ENCODE measurements at regions not wholly inside any gene's neighbourhood (a gene's known extent, or its start where the extent isn't known, plus 50 kb on each side); places are given as distances from the start of the nearest gene placed in this dataset.
"Not testable (repeated sequence)": the region's sequence is repeated elsewhere in the genome, so short reads cannot be mapped to it uniquely, and the experiment has no call there.

DNA sequence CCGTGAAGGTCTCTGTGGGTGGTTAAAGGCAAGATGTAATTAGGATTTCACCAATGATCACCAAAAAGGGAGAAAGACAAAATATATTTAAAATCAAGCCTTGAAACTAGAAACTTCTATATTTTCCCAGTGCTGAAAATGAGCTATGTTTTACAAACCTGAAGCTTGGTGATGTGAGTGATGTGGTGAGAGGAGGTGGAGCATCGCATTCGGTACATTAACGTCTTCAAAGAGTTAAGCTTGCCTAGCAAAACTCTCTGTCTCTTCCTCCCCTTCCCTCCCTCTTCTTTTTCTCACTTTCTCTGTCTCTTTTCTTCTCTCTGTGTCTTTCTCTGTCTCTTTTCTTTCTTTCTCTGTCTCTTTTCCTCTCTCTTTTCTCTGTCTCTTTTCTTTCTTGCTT is 347.3 kb upstream of the IRX2 start:
- no peak for DNase-seq

DNA sequence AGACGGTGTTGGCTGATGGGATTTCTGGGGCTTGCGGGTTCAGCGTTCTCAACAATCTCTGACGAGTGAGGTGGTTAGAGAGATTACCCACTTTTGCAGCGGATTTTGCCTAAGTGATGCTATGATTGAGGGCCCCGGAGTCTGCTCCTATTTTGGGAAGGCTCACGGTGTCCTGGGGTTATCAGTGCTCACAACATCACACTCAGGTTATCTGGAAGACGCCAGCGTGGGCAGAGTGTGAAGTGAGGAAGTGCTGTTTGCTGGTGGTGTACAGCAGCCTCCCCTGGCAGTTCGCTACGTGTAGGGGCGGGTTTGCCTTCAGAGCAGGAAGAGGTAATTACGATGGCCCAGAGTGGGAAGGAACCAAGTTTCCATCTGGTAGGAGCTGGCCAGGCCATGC is 341.2 kb upstream of the IRX2 start:
- DNase-seq, result no peak

DNA sequence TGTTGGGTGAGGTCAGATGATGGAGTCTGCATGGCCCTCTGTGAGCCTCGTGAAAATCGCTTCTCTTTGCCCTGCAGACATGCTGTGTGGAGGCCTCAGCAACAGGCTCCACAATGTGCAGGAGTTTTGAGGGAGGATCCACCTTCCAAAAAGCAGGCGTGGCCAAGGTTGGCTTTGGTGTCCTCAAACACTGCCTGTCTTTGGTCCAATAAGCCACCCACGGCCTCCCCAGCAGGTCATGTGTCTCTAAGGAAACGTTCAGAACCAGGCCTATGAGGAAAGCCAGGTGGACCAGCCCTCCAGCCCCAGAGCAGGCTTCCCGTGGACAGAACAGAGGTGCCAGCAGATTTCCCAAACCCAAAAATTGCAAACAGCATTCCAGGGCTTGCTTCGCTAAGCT is 340.7 kb upstream of the IRX2 start:
- DNase-seq, result no peak

- no peak for DNase-seq
Observed at GRCh38 chr5:3091040-3091774, 339.7 kb upstream of the IRX2 start.

GRCh38 chr5:3090305-3090704 is 338.8 kb upstream of the IRX2 start:
- not testable (repeated sequence) for DNase-seq

DNA sequence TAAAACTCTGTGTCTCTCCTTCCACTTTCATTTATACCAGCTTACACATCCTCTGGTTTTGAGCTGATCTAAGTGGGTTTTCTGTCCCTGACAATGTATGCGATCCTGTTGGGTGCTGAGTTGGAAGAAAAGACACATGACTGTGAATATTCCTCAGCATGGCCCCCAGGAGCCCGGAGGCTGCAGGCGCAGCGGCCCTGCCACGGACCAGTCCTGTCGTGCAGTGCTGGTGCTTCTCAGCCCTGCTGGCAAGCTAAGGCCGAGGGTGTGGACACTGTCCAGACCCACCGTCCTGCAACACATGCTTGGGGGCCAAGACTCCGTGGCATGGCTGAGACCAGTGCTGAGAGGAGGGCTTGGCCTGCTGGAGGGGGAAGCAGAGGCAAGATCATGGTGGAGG is 328.9 kb upstream of the IRX2 start:
- no peak for DNase-seq

GRCh38 chr5:3077684-3078083 is 326.2 kb upstream of the IRX2 start:
- DNase-seq, result no peak

DNA sequence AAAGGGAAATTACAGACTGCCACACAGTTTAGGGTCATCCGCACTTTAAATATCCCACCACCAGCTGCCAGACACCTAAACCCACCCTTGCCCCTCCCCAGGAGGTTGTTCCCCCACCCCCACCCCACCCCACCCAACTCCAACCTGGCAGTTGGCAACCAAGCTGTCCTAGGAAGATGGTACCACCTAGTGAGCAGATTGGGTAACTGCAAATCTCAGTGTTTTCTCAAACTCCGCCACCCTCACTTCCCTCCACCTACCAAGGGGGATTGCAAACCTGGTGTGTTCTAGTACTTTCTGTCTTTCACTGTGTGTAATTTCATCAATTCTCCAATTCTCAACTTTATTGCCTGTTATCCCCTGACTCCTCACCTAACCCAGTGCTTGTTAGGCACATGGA is 323.8 kb upstream of the IRX2 start:
- no peak for DNase-seq

DNA sequence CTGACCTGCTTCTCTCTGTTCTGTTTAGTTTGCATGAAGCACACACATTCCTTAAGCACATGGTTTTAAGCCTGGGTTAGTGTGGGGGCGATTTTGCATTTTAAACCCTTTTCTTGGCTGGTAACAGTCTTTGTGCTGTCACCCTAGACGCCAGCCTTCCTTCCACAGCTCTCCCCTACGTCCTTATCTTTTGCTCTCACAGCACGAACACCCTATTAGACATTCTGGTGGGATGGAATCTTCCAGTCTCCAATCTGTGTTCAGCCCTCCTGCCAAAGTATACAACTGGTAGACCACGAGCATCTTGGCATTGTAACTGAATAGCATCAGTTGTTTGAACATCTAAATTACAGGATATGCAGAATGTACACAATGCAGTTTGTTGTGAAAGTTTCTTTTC is 316.9 kb upstream of the IRX2 start:
- DNase-seq, result no peak

- DNase-seq, result no peak
Observed at GRCh38 chr5:3060283-3060682, 308.8 kb upstream of the IRX2 start.

GRCh38 chr5:3059488-3059887 is 308.0 kb upstream of the IRX2 start:
- no peak for DNase-seq

GRCh38 chr5:3058942-3059341 is 307.5 kb upstream of the IRX2 start:
- no peak for DNase-seq

DNA sequence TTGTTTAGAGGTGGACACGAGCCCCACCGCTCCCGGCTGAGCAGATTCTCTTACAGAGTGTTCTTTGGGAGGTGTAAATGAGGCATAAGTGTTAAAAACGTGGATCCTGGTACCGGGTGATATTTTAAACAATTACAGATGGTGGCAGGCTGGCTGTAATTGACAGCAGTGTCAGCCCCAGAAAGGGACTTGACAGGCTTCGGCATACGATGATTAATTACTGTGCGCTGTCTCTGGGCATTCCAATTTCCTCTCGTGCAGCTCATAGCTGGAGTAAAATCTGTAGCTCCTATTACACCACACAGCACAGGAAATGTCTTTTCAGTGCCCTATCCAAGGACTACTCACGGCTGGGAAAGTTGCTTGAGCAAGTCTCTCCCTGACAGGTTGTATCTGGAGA is 305.4 kb upstream of the IRX2 start:
- no peak for DNase-seq

- no peak for DNase-seq
Observed at GRCh38 chr5:3051400-3051799, 299.9 kb upstream of the IRX2 start.

DNA sequence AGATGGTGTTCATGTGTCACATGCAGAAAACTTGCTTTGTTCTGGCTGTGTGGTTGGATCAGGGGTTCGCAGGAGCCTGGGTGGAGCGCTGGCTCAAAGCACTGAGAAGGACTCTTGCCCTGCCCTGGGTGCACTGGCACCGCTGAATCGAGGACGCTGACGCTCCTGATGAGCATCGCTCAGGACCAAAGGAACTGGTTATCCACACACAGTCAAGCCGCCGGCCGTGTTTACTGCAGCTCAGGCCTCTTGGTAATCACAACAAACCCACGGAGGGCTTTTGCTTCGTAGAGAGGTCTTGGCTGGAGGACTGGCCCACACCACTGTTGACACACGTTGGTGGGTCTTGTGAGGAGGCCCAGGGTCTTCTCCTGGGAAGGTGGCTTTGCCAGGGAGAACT is 299.4 kb upstream of the IRX2 start:
- DNase-seq, result no peak

DNA sequence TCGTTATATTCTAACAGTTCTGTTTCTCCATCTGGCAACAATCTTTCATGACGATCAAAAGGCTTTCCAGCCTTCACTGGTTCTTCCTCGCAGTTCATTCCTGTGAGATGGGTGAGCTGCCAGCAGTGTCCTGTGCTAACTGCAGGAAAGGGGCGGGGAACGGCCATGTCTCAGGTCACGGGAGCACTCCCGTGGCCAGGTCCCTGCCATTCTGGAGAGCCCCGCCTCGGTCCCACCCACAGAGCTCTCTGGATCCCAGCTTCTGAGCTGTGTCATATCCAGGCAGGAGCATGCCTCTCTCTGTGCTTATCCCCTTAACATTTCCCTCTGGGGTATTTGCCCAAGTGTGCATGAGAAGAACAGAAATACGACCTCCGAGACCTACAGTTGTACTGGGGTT is 297.8 kb upstream of the IRX2 start:
- DNase-seq, result no peak

DNA sequence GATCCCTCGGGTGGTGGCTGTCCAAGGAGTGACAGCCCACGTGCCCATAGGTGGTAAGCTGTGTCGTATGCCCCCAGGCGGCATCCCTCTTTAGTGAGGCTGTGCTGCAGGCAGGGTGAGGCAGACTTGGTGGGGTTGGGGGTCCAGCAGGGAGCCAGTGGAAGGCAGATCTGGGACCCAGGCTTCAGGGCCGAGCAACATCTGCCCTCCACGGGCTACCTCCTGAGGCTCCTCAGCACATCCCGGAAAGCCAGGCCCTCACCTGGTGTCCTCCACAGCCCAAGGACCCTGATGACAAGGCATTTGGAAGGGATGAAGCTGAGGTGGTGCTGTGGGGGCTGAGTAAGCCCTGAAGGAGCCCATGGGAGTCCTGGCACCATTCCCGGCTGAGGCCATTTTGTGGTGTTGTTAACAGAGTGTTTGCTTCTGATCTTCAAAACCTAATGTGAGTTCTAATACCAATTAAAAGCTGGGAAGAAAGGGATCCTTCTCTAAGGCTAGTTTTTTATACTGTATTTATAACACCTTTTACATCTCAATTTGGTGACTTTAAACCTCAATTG is 295.8 kb upstream of the IRX2 start:
- no peak for DNase-seq

DNA sequence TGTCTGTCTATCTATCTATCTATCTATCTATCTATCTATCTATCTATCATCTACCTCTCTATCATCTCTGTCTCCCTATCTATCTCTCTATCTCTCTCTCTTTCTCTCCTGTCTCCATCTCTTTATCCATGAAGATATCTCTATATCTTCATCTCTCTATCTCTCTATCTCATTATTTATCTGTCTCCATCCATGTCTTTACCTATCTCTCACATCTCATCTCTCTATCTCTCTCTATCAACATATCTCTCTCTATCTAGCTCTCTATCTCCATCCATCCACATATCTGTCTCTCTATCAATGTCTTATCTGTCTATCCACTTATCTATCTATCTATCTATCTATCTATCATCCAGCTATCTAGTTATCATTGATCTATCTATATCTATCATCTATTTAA is 292.1 kb upstream of the IRX2 start:
- no peak for DNase-seq

DNA sequence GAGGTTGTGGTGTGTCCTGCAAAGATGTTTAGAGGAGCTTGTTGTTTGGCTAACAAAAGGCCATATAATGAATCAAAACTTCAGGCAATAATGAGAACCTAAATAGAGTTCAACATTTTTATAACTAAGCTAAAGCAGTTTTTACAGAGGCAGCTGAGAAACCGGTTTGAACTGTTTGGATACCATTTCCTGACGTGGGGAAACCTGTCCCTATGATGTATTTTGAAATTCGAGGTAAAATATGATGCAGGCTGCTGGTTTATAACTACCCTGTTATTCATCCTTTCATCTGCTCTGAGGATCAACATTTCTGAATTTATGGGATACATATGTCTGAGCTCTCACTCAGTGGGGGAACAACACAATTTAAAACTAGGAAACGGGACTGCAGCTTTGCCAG is 289.5 kb upstream of the IRX2 start:
- no peak for DNase-seq

DNA sequence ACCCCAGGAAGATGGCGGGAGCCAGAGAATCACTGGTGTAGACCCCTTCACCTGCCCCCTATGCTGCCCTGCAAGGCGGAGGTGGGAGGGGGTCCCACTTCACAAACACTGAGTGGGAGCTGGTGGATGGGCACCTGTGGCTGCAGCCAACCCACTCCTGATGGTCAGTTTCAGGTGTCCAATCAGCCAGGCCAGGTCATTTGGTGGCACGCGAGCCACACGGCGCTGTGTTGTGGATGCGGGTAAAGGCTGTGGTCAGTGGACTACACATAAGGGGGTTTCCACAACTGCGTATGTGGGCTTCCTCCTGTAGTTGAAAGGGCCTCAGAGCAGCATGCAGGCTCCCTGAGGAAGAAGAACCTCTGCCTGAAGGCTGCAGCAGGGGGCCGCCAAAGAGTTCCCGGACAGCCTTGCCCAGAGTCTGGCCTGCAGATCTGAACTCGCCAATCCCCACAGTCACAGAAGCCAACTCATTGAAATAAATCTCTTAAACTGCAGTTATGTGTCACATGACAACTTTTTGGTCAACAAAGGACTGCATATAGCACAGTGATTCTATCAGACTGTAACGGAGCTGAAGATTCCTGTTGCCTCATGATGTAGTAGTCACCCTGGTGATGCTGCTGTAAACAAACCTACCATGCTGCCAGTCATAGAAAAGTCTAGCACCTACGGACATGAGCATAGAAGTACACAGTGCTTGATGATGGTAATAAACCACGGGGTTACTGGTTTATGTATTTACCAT is 284.7 kb upstream of the IRX2 start:
- DNase-seq, result no peak

GRCh38 chr5:3035452-3035851 is 284.0 kb upstream of the IRX2 start:
- no peak for DNase-seq

- DNase-seq, result no peak
Observed at GRCh38 chr5:3034881-3035280, 283.4 kb upstream of the IRX2 start.

GRCh38 chr5:3034449-3034848 is 283.0 kb upstream of the IRX2 start:
- DNase-seq, result no peak

- peak; percentile 52 for DNase-seq
Observed at GRCh38 chr5:3033033-3033755, 281.7 kb upstream of the IRX2 start.
